H9 (cell line): ENCODE measurements at regions not wholly inside any gene's neighbourhood (a gene's known extent, or its start where the extent isn't known, plus 50 kb on each side); places are given as distances from the start of the nearest gene placed in this dataset.
A peak's percentile ranks its signal among the peaks of the same experiment; 100 is the strongest.

ENCODE experiments used
- DNase-seq: peaks from one replicate; pipeline ENCODE4 v3.0.0-alpha.2; 2017
- H2AFZ ChIP-seq: one replicate; pipeline ENCODE4 v1.6.1; 2013; ENCODE audit warnings: mild to moderate bottlenecking, low read length, control low read depth, moderate library complexity
- H2AK5ac ChIP-seq: 2 replicates; pipeline ENCODE4 v1.6.1; 2013; ENCODE audit warnings: low read length, control low read depth, mixed read lengths; ENCODE audit not compliant: insufficient read length
- H2BK120ac ChIP-seq: one replicate; pipeline ENCODE4 v1.6.1; 2013; ENCODE audit warnings: low read depth, mild to moderate bottlenecking, low read length, control low read depth, inconsistent platforms; ENCODE audit not compliant: poor library complexity, severe bottlenecking
- H2BK12ac ChIP-seq: 2 replicates; pipeline ENCODE4 v1.6.1; 2013; ENCODE audit warnings: low read length, control low read depth, mixed read lengths, low read depth; ENCODE audit not compliant: insufficient read length
- H2BK15ac ChIP-seq: 2 replicates; pipeline ENCODE4 v1.6.1; 2013; ENCODE audit warnings: low read depth, low read length, control low read depth
- H2BK20ac ChIP-seq: one replicate; pipeline ENCODE4 v1.6.1; 2013; ENCODE audit warnings: low read depth, mild to moderate bottlenecking, low read length, control low read depth, inconsistent platforms; ENCODE audit not compliant: poor library complexity, severe bottlenecking
- H2BK5ac ChIP-seq: 2 replicates; pipeline ENCODE4 v1.6.1; 2013; ENCODE audit warnings: low read length, control low read depth, mixed read lengths; ENCODE audit not compliant: insufficient read length
- H3K14ac ChIP-seq: 2 replicates; pipeline ENCODE4 v1.6.1; 2013; ENCODE audit warnings: low read length, control low read depth; ENCODE audit not compliant: insufficient read depth
- H3K18ac ChIP-seq: 2 replicates; pipeline ENCODE4 v1.6.1; 2013; ENCODE audit warnings: low read depth, mild to moderate bottlenecking, mixed read lengths, low read length, control low read depth; ENCODE audit not compliant: insufficient read length
- H3K23ac ChIP-seq: 2 replicates; pipeline ENCODE4 v1.6.1; 2013; ENCODE audit warnings: low read length, control low read depth, mixed read lengths, low read depth; ENCODE audit not compliant: insufficient read length
- H3K23me2 ChIP-seq: 2 replicates; pipeline ENCODE4 v1.6.1; 2013; ENCODE audit warnings: low read depth, mild to moderate bottlenecking, mixed read lengths, low read length, control low read depth; ENCODE audit not compliant: insufficient read length, poor library complexity, severe bottlenecking
- H3K27ac ChIP-seq: 2 replicates; pipeline ENCODE4 v1.5.1; 2013; ENCODE audit warnings: low read length, control low read depth, mixed read lengths, low read depth; ENCODE audit not compliant: insufficient read length
- H3K27me3 ChIP-seq: 2 replicates; pipeline ENCODE4 v1.6.1; 2013; ENCODE audit warnings: low read length, control low read depth, inconsistent platforms; ENCODE audit not compliant: insufficient read depth
- H3K4ac ChIP-seq: 2 replicates; pipeline ENCODE4 v1.6.1; 2013; ENCODE audit warnings: low read depth, mild to moderate bottlenecking, control low read depth, inconsistent platforms, low read length, moderate library complexity
- H3K4me1 ChIP-seq: 2 replicates; pipeline ENCODE4 v1.6.1; 2013; ENCODE audit warnings: low read length, control low read depth, inconsistent platforms; ENCODE audit not compliant: insufficient read depth
- H3K4me2 ChIP-seq: 2 replicates; pipeline ENCODE4 v1.6.1; 2013; ENCODE audit warnings: low read length, control low read depth, mixed read lengths; ENCODE audit not compliant: insufficient read length, insufficient read depth
- H3K56ac ChIP-seq: 2 replicates; pipeline ENCODE4 v1.6.1; 2013; ENCODE audit warnings: low read depth, mild to moderate bottlenecking, mixed read lengths, low read length, control low read depth; ENCODE audit not compliant: insufficient read length
- H3K79me1 ChIP-seq: 2 replicates; pipeline ENCODE4 v1.6.1; 2013; ENCODE audit warnings: low read depth, mild to moderate bottlenecking, moderate library complexity, low read length, control low read depth, inconsistent platforms; ENCODE audit not compliant: insufficient read depth, poor library complexity, severe bottlenecking
- H3K79me2 ChIP-seq: 2 replicates; pipeline ENCODE4 v1.6.1; 2013; ENCODE audit warnings: low read length, control low read depth, inconsistent platforms; ENCODE audit not compliant: insufficient read depth
- H3K9ac ChIP-seq: 2 replicates; pipeline ENCODE4 v1.6.1; 2013; ENCODE audit warnings: low read length, control low read depth, mixed read lengths; ENCODE audit not compliant: insufficient read length; ENCODE audit errors: extremely low read depth
- H3K9me3 ChIP-seq: one replicate; pipeline ENCODE4 v1.6.1; 2013; ENCODE audit warnings: low read depth, low read length, inconsistent platforms; ENCODE audit not compliant: control insufficient read depth
- H3T11ph ChIP-seq: one replicate; pipeline ENCODE4 v1.6.1; 2013; ENCODE audit warnings: mild to moderate bottlenecking, low read length, control low read depth, inconsistent platforms
- H4K20me1 ChIP-seq: one replicate; pipeline ENCODE4 v1.6.1; 2013; ENCODE audit not compliant: control insufficient read depth, insufficient read length, insufficient read depth
- H4K5ac ChIP-seq: 2 replicates; pipeline ENCODE4 v1.6.1; 2013; ENCODE audit warnings: low read depth, mild to moderate bottlenecking, mixed read lengths, low read length, control low read depth; ENCODE audit not compliant: insufficient read length
- H4K8ac ChIP-seq: replicated peaks from 2 replicates; pipeline ENCODE4 v1.6.1; 2013; ENCODE audit warnings: low read length, control low read depth, mixed read lengths, low read depth; ENCODE audit not compliant: insufficient read length
- H4K91ac ChIP-seq: 2 replicates; pipeline ENCODE4 v1.6.1; 2013; ENCODE audit warnings: low read depth, mild to moderate bottlenecking, moderate library complexity, mixed read lengths, low read length, control low read depth; ENCODE audit not compliant: insufficient read length
- H3K27ac Mint-ChIP-seq, 3 experiments: 2 replicates in 2 of 3; 3 replicates in 1 of 3; pipeline ENCODE4 v1.8.0; 2020 to 2021; ENCODE audit warnings: mixed read lengths in 3 of 3, mild to moderate bottlenecking in 1 of 3, moderate library complexity in 1 of 3
- H3K27me3 Mint-ChIP-seq: 2 replicates; pipeline ENCODE4 v1.8.0; 2021; ENCODE audit warnings: low read depth, mild to moderate bottlenecking, moderate library complexity, mixed read lengths
- H3K36me3 Mint-ChIP-seq, 3 experiments: 2 replicates in 2 of 3; 3 replicates in 1 of 3; pipeline ENCODE4 v1.8.0; 2020 to 2021; ENCODE audit warnings: low read depth in 3 of 3, mixed read lengths in 3 of 3; ENCODE audit not compliant: insufficient read depth in 1 of 3
- H3K4me1 Mint-ChIP-seq, 2 experiments: 2 replicates each; pipeline ENCODE4 v1.8.0; 2020; ENCODE audit warnings: mixed read lengths in 2 of 2
- H3K4me3 Mint-ChIP-seq, 2 experiments: 2 replicates in 1 of 2; 3 replicates in 1 of 2; pipeline ENCODE4 v1.8.0; 2020 to 2021; ENCODE audit warnings: mild to moderate bottlenecking in 2 of 2, mixed read lengths in 2 of 2, moderate library complexity in 1 of 2
- H3K9me3 Mint-ChIP-seq, 2 experiments: 2 replicates in 1 of 2; 3 replicates in 1 of 2; pipeline ENCODE4 v1.8.0; 2020; ENCODE audit warnings: mild to moderate bottlenecking in 2 of 2, mixed read lengths in 2 of 2, moderate library complexity in 1 of 2
- CTCF ChIP-seq: fragments of 200-600 bp; sonication (generic); conservative IDR thresholded peaks from 3 replicates; pipeline ENCODE4 v1.8.0; 2021; ENCODE audit warnings: antibody characterized with exemption, mild to moderate bottlenecking
- WGBS: extraction: QIAGEN DNeasy Blood & Tissue Kit; methylation state at CpG from one replicate; pipeline ENCODE4 v1.1.7; 2013; ENCODE audit warnings: missing lambda C conversion rate, low lambda C conversion rate, mixed read lengths; ENCODE audit not compliant: insufficient read length; ENCODE audit errors: extremely low coverage; 5-methylcytosine and 5-hydroxymethylcytosine counted together

DNA sequence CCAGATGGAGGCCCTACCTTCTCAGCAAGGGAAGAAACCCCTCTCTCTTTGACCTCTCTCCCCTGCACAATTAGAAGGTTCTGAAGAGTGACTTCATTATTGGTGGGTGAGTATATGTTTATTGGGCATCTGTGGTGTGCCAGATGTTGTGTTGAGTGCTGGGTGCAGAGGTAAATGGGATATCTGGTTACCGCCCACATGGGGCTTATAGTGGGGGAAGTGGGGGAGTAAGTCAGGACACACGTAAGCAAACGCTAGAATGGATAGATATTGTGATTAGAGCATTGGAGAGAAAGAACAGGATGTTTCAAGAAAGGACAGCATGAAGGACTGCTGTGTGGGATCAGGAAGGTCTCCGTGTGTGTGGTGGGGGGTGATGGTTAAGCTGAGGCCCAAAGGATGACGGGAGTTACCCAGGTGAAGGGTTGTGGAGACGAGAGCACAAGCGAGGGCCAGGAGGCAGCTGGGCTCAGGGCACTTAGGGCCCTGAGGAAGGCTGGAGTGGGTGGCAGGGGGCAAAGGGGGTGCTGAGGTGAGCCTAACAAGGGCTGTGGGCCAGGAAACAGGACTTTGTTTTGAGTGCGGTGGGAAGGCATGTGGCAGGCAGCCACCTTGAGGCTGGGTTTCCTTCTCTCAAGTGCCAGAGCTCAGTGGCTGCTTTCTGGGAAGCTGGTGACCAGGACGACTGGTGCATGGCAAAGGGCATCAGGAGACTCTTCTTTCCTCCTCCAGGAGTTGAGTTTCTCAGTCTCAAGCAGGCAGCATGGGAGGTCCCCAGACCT lies 299.9 kb downstream of the RPS24 start:
- no CpG with 5 or more reads among the region's 9 CpGs for WGBS
- no peak overlapping the region; a peak in 1 of 5 replicates for H3K4me3 Mint-ChIP-seq
- no peaks in the 10 kb centered on the region for H4K20me1 ChIP-seq

More for the DNA sequence above, 299.9 kb downstream of the RPS24 start:
- no peak overlapping the region for H2BK120ac ChIP-seq
- Mint-ChIP-seq H3K36me3 (peaks cover 0 to 2% (median 0%) of the 10 kb centered on the region in 3 experiments; a peak in 3 of 7 replicates), H3K27ac (no peak overlapping the region; a peak in 1 of 7 replicates), H3K9me3 (peaks cover 0 to 3% of the 10 kb centered on the region in 2 experiments; a peak in 2 of 5 replicates), H3K4me1 (peaks cover 13% of the 10 kb centered on the region in 2 experiments), H3K27me3 (peaks cover 4% of the 10 kb centered on the region)
- H2BK5ac ChIP-seq: no peak overlapping the region
- no peaks in the 10 kb centered on the region for H3K4me1 ChIP-seq
- H4K91ac ChIP-seq: no peak overlapping the region
- H3K27ac ChIP-seq: no peak overlapping the region
- no peaks in the 10 kb centered on the region for H3K79me1 ChIP-seq
- peak; percentile 6 for DNase-seq
- no peaks in the 10 kb centered on the region for H3K9me3 ChIP-seq
- no peak overlapping the region for H3K18ac ChIP-seq
- no peaks in the 10 kb centered on the region for H3K79me2 ChIP-seq
- no peak overlapping the region for H2BK20ac ChIP-seq
- no peaks in the 10 kb centered on the region for H3K23me2 ChIP-seq
- no peak overlapping the region for H2AK5ac ChIP-seq
- H4K5ac ChIP-seq: no peak overlapping the region
- no peak overlapping the region for H2BK12ac ChIP-seq
- no peak overlapping the region; the same call in 1 of the 2 replicates for H3K14ac ChIP-seq
- no peak for TF ChIP-seq CTCF
- no peak overlapping the region for H3K9ac ChIP-seq
- H3K4me2 ChIP-seq: no peak overlapping the region
- H3K56ac ChIP-seq: no peak overlapping the region
- H3K23ac ChIP-seq: no peak overlapping the region
- no peak overlapping the region for H4K8ac ChIP-seq
- H3T11ph ChIP-seq: no peak overlapping the region
- H3K27me3 ChIP-seq: no peaks in the 10 kb centered on the region
- H3K4ac ChIP-seq: no peak overlapping the region
- H2AFZ ChIP-seq: no peak overlapping the region
- no peak overlapping the region for H2BK15ac ChIP-seq
